ENCODE measurements at regions not wholly inside any gene's neighbourhood (a gene's known extent, or its start where the extent isn't known, plus 50 kb on each side); places are given as distances from the start of the nearest gene placed in this dataset.
"Not testable (repeated sequence)": the region's sequence is repeated elsewhere in the genome, so short reads cannot be mapped to it uniquely, and the experiment has no call there.

DNA sequence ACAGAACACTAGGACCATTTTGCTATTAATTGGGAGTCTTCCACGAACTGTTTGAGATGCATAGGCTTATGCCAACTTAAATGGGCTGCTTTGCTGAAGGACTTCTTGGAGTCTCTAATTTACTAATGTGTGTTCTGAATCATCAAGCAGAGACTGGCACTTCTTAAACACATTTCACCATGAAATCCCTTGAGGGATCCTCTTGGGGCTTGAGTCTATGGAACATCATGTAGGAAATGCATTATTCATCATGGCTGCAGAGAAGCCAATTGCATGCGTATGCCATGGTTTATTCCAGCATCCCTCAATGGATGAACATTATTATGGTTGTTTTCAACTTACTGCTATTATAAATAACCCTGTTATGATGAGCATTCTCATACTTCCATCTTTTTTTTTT, 73.4 kb downstream of the FGD2 start:
- DNase-seq (ENCODE audit: extremely low read depth, low read depth) = no peak

DNA sequence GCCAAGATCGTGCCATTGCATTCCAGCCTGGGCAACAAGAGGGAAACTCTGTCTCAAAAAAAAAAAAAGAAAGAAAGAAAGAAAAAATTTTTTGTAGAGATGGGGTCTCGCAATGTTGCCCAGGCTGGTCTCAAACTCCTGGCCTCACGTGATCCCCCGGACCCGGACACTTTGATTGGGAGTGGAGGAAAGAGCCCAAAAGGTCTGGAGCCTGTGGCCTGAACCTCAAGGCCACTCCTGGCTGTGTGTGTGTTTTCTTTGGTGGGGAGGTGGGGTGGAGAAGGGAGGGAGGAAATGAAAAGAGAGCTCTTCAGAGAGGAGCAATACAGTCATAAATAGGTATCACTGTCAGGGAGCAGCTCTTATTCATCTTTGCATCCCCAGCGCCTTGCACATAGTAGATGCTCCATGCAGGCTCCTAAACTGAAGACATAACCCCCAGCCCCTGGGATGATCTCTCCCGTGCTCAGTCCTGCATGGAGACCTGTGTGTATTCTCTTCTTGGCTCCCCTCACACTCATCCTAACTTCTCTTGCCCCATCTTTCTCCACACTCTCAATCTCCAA, 75.7 kb downstream of the FGD2 start:
- no peak for DNase-seq (ENCODE audit: extremely low read depth, low read depth)

DNA sequence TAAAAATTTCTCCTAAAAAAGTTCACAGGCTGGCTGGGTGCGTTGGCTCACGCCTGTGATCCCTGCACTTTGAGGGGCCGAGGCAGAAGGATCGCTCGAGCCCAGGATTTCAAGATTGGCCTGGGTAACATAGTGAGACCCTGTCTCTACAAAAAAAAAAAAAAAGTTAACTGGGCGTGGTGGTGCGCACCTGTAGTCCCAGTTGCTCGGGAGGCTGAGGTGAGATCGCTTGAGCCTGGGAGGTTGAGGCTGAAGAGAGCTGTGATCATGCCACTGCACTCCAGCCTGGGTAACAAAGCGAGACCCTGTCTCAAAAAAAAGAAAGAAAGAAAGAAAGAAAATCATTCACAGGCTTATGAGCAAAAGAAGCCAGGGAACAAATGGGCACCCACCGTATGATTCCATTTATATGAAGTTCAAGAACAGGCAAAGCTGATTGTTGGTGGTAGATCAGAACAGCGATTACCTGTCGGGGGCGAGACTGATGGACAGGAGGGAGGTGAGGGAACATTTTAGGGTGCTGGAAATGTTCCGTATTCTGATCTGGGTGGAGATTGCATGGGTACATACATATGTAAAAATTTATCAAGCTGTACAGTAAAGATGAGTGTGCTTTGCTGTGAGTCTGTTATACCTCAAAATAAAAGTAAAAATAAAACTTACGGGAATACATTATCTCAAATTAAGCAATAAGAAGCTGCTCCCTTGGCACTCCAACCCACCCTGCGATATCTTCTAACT, 77.1 kb downstream of the FGD2 start:
- no peak for DNase-seq (ENCODE audit: extremely low read depth, low read depth)

DNA sequence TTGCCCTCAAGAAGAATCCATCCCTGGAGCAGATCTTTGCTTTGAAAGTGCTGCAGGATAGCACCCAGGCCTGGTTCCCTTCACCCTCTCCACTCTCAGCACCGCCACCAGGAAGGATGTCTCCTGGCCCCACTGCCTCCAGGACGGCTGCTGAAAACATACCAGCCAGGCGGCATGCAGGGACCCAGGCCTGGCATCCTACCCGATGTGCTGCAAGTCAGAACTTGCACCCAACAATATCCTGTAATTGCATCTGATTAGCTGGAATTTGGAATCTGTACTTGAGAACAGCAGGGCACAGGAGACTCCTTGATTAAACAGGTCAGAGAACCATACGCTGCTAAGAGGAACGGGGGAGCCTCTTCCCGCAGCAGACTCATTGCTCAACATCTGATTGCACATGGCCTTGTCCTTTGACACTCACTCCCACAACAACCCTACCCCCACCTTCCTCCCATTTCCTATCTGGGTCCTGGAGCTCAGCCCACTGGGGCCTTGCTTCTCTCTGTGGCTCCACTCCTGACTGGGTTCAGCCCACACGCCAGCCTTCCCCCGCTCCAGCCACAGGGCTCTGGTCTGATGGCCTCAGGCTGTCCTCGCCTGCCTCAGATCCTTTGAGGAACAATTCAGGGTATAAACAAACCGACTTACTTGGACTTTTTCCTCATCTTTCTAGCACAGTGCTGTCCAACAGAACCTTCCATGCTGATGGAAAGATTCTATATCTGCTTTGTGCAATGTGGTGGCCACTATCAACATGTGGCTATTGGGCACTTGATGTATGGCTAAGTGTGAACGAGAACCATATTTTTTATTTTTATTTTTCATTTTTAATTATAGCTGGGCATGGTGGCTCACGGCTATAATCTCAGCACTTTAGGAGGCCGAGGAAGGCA, 78.0 kb downstream of the FGD2 start:
- no peak for DNase-seq (ENCODE audit: extremely low read depth, low read depth)

DNA sequence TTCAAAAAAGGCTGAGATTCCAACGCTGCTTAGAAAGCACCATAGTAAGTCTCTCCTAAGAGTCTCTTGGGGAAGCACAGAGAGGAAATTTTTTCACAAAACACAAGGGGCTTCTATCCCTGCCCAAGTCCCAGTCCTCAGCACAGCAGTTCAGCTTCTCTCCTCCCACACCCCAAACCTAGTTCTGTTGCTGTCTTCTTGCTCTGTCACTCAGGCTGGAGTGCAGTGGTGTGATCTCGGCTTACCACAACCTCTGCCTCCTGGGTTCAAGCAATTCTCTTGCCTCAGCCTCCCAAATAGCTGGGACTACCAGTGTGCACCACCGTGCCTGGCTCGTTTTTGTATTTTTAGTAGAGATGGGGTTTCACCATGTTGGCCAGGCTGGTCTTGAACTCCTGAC, 79.2 kb downstream of the FGD2 start:
- not testable (repeated sequence) for DNase-seq (ENCODE audit: extremely low read depth, low read depth)

DNA sequence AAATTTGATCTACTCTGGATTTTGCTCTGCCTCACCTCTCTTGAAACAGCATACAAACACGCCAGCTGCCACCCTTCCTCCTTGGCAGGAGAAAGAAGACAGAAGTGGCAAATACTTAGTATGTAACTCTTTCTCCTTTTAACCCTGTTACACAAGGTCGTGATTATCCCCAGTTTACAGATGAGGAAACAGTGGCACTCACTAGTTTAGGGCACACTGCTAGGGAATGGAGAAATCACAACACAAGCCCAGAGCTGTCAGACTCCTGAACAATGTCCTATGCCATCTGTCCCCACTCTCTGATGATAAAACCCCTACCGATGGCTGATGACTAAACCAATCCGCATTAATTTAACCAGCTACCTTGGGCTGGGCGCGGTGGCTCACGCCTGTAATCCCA, 79.7 kb downstream of the FGD2 start:
- no peak for DNase-seq (ENCODE audit: extremely low read depth, low read depth)

DNA sequence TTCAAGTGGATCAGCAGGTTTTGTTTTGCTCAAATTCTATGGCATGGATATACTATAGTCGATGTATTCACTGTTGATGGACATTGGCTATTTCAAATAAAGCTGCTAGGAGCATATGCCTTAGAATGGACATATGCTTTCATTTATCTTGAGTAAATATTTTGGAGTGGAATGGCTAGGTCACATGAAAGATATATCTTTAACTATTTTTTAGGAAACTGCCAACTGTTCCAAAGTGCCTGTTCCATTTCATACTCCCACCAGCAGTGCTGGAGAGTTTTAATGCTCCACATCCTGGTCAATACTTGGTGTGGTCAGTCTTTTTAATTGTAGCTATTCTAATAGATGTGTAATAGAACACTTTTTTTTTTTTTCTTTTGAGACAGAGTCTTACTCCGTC, 81.1 kb upstream of the PIM1 start:
- DNase-seq (ENCODE audit: extremely low read depth, low read depth) = no peak

DNA sequence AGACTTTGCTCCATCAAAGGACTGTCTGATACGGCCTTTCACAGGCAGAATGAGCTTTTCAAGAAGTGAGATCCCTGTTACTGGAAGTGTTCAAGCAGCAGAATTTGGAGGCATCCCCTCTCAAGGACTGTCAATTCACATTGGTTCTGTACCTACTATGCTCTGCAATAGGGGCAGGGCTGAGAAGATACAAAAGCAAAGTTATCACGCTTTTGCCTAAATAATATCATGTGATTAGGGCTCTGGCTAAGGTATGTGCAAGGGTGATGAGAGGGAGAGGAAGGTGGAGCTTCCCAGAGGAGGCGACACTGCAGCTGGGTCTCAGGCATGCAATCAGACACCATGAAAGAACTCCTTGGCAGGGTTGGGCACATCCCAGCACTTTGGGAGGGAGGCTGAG, 80.2 kb upstream of the PIM1 start:
- no peak for DNase-seq (ENCODE audit: extremely low read depth, low read depth)

DNA sequence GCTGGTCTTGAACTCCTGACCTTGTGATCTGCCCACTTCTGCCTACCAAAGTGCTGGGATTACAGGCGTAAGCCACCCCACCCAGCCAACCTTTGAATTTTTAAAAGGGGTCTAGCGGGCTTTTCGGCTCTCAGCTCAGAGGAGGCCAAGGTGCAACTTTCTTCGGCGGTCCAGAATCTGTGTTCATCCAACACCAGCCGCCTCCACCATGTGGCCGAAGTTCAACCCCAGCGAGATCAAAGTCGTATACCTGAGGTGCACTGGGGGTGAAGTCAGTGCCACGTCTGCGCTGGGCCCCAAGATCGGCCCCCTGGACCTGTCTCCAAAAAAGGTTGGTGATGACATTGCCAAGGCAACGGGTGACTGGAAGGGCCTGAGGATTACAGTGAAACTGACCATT, 78.8 kb upstream of the PIM1 start:
- DNase-seq (ENCODE audit: extremely low read depth, low read depth) = not testable (repeated sequence)

DNA sequence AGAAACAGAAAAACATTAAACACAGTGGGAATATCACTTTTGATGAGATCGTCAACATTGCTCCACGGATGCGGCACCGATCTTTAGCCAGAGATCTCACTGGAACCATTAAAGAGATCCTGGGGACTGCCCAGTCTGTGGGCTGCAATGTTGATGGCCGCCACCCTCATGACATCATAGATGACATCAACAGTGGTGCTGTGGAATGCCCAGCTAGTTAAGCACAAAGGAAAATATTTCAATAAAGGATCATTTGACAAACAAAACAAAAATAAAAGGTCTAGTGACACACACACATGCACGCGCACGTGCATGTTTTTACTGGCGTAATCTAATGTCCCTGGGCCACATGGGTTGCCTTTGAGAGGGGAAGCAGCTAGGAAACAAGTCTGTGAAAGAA, 78.4 kb upstream of the PIM1 start:
- DNase-seq (ENCODE audit: extremely low read depth, low read depth) = not testable (repeated sequence)

DNA sequence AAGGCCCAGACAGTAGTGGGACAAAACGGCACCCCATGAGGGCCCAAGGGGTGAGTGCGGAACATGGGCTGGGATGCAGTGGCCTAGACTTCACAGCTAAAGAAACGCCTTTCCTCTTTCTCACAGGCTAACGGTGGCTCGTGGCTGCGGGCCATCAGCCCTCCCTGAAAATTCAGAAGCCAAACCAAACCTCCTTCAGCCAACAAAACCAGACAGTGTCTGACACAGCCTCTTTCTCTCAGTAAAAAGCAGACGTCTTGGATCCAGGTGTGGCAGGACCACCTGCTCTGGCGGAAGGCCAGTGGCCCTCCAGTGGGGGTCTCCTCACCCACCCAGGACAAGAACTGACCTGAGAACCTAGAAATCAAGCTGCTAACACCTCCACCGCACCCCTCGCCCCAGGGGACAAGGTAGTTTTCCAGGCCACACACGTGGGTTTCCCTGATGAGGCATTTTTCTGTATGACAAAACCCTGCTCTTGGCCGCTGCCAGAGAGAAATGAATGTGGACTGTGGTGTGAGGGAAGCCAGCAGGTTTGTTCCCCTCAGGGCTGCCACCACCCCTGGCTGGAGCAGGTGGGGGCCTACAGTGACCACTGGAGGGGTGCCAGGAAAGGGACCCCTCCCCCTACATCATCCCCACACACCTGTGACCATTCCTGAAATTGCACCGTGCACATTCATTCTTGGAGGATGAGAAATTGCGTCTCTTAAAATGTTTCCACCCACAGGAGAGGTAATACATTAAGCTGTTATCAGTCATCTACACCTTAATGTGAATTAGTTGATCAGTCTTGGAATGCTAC, 76.8 kb upstream of the PIM1 start:
- no peak for DNase-seq (ENCODE audit: extremely low read depth, low read depth)

DNA sequence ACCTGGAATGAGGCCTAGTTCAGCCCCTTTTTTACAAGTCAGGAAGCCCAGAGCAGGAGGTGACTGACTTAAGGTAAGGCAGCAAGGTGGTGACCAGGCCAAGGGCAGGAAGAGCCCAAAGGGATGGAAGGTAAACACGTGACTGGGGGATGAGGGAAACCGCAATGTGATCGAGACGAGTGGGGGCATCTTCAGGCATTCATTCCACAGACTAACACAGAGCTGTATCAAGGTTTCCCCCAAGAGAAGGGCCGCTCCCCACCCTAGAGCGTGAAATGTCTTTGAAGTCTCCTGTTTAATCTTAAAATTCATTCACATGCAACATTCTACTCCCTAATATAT, 76.3 kb upstream of the PIM1 start:
- DNase-seq (ENCODE audit: extremely low read depth, low read depth) = no peak

DNA sequence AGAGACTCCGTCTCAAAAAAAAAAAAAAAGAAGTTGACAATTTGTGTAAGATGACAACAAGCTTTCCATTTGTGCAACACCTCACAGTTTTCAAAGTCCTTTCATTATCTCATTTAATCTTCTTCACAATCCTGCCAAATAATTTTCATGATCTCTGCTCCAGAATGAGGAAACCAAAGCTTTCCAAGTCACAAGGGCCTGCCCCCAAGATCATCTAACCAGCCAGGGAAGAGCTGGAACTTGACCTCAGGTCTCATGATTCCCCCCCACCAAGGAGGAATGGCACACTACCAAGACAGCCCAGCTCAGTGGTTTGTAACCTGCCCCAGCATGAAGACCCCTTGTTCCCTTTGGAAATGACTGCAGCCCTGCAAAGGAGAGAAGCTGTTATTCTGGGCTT, 74.0 kb upstream of the PIM1 start:
- DNase-seq (ENCODE audit: extremely low read depth, low read depth) = no peak

DNA sequence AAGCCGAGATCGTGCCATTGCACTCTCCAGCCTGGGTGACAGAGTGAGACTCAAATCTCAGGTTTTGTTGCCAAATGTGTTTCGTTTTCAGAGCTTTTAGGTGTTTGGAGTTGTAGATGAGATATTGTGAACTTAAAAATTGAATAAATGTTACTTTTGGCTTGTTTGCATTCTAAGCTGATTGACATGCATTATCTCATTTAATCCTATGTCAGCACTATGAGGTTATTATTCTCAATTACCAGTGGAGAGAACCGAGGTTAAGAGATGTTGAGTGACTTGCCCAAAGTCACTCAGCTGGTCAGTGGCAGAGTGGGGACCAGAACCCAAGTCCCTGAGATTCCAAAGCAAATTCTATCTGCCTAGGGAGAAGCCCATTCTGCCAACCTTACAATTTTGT, 72.6 kb upstream of the PIM1 start:
- DNase-seq (ENCODE audit: extremely low read depth, low read depth) = no peak

DNA sequence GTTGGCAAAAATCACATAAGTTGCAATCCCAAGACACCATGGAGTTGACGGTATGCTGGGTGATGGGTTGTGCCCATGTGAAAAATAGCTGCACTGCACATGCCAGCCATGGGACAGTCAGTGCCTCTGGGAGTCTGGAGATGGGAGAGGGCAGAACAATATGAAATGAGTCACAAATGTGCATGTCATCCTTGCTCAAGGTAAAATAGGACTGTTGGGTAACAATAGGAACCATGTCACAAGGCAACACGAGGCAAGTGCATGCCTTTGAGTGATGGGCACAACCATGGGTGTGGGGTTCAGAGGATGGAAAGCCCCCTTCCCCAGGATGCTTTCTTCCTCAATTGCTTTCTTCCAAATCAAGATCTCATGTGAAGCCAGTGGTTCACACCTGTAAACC, 70.5 kb upstream of the PIM1 start:
- DNase-seq (ENCODE audit: extremely low read depth, low read depth) = no peak

DNA sequence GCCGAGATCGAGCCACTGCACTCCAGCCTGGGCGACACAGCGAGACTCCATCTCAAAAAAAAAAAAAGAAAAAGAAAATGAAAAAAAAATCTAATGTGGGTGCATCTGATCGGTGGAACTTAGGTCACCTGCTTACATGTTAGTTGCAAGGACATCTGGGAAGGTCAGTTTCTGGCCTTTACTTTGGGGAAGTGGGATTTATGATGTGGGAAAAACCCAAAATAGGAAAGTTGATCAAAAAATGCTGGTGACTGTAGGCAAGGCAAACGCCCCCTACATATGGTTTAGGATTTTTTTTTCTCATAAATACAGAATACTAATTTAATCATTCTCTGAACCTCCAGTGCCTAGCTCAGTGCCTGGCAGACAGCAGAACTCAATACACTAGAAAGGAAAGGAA, 69.2 kb upstream of the PIM1 start:
- no peak for DNase-seq (ENCODE audit: extremely low read depth, low read depth)

DNA sequence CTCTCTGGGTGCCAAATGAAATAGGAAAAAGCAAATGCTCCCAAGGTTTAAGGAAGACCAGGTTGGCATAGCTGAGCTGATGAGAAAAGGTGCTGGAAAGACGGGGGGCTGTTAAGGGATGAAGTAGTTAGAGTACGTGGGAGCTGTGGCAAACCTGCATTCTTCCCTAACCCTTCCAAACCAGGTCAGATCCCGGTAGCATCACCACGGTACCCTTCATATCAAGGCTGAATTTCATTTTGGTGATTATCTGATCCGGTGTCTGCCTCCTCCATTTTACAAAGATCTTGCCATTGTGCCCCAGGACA, 68.0 kb upstream of the PIM1 start:
- DNase-seq (ENCODE audit: extremely low read depth, low read depth) = no peak

DNA sequence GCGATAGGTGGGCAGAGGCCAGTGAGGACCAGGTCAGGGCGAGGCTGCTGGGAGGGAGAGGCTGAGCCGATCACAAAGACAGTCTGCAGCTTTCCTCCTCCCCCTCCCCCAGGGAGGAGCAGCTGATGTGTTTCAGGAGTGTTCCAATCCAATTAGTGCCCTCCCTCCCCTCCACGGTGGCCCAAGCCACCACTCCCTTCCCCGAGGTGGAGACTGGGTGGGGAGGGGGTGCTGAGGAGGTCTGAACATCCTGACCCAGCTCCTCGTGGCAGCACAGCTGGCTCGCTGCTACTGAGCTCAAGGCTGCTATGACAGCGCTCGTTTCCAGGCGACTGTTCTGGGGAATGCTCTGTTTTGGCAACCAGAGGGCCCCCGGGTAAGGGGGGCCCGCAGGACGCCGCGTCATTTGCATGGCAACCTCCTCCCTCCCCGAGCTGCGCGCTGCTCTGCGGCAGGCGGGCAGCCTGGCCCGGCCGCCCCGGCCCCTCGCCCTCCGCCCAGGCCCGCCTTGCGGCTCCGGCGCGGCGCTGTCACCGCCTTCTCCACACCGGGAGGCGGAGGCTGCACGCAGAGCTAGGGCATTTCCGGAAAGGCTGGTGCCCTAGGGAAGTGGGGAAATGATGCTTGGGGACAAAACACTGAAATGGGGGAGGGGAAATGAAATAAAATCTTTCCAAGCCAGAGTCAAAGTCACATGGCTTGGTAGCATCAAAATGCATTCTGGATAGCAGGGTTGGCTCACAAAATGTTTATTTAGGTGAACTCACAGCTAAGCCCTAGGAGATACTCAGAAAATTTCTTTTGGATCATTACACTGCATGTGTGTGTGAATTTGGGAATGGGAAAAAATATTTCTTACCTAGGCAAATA, 67.4 kb upstream of the PIM1 start:
- peak; percentile 57 for DNase-seq (ENCODE audit: extremely low read depth, low read depth)

DNA sequence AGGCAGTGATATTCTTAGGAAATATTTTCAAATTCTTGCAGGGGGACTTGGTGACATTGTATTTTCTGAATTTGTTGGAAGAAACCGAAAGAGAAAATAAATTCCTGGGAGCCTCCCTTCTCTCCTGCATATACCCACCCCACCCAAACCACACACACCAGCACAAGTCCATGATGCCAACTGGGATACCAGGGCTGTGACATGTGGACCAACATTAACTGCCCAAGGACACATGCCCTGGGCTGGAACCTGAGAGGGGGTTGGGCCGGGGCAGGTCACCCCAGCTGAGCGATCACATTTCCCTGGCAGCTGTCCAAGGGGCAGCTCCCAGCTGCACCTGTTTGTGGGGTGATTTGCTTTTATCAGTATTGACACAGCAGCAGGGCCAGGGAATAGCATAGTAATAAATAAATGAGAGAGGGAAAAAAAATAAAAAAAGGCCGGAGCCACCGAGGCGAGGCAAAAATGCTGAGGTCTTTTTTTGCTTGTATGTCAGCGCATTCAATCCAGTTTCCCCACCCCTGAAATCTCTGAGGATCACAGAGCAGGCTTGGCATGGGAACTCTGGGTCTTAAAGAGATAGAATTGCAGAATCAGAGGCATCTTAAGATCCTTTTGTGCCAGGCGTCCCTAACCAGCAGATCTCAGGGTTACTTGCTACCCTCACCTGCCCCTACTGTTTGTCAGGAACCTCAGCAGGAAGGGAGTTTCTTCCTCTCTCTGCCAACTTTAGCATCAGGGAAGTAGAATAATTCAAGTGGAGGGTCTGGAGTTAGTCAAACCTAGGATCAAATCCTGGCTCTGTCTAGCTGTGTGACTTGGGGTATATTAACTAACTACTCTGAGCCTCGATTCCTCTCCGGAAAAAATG, 66.5 kb upstream of the PIM1 start:
- DNase-seq (ENCODE audit: extremely low read depth, low read depth) = no peak

DNA sequence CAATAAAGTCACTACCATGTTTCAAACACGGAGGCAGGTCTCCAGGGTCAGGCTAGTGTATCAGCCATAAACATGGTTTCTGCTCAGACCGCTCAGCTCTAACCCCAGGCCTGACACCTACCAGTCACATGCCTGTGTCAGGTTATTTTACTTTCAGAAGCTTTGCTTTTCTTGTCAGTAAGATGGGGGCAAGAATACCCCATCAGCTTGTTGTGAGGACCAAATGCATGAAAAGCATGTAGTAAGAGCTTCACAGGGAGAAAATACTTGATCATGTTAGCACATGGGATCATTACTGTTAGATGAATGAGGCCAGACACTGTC, 65.2 kb upstream of the PIM1 start:
- DNase-seq (ENCODE audit: extremely low read depth, low read depth) = no peak
